ENCODE measurements at regions not wholly inside any gene's neighbourhood (a gene's known extent, or its start where the extent isn't known, plus 50 kb on each side); places are given as distances from the start of the nearest gene placed in this dataset.
"Not testable (repeated sequence)": the region's sequence is repeated elsewhere in the genome, so short reads cannot be mapped to it uniquely, and the experiment has no call there.

DNA sequence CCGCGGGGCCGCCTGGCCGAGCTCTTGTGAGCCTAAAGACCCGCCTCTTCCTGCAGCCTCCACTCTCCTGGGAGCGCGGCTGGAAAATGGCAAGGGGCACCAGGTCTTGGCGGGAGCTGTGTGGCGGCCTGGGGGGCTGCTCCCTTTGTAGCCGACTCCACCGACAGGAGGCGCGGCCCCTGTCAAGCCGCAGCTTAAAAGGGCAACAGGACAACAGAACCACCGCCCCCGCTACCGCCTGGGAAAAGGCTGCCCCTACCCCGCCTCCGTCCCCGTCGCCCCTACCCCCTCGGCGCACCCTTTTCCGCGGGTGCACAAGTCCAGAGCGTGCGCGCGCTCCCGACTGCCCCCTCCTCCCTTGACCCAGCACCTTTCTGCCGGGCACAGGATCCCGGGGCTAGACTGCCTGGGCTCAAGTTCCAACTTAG lies 60.3 kb downstream of the GOLGA8K start:
- peak; percentile 25 for DNase-seq

DNA sequence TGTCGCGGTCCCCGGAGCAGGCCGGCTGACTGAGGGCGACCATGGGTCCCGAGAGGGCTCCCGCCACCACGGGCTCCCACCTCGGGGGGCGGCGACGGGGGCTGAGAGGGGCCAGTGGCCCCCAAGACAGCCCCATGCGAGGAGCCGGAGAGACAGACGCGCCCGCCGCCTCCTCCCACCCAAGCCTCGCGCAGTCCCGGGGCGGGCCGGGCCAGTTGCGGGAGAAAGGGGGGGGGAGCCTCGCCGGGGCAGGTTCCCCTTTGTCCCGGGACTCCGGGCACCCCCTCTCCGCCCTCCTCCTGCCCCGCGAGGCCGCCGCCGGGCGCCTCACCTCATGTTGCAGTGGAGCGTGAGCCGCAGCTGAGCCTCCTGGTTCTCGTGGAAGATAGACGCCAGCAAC lies 60.8 kb downstream of the GOLGA8K start:
- not testable (repeated sequence) for DNase-seq

- not testable (repeated sequence) for DNase-seq
Observed at GRCh38 chr15:32341530-32341929, 61.6 kb downstream of the GOLGA8K start.

GRCh38 chr15:32336804-32337203 lies 66.3 kb downstream of the GOLGA8K start:
- DNase-seq = not testable (repeated sequence)

DNA sequence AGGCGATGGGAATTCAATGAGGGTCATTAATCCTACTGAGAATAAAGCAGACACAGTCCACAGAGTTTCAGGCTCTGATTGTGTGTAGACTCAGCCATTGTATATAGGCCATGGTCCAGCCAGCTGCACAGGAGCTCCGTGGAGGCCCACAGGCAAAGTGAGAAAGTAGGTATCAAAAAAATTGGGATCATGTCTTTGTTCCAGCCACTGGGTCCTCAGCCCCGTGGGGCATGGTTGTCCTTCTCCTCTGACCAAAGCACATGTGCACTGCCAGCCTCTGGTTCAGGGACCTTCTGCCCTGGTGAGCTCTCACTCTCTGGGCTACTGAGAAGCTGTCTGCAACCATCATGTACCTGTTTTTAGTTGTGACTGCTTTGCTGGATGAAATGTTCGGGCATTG lies 79.7 kb downstream of the GOLGA8K start:
- not testable (repeated sequence) for DNase-seq

- DNase-seq = not testable (repeated sequence)
Observed at GRCh38 chr15:32319247-32319646, 83.8 kb downstream of the GOLGA8K start.

DNA sequence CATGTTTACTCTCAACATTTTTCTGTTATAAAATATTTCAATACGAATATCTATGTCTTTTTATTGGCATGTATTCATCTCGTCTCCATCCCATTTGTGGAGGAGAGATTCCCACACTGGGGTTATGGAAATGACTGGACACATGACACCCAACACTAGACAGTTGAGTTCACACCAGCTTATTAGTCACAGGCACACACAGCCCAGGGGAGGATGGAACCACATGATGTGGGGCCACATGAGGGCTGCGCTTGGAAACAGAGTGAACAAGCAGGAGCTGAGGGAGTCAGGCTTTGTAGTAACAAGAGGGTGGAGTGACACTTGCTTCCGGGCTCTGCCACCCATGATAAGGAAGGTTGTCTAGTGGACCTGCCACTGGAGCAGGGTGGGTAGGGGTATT lies 86.6 kb downstream of the GOLGA8K start:
- DNase-seq = not testable (repeated sequence)

DNA sequence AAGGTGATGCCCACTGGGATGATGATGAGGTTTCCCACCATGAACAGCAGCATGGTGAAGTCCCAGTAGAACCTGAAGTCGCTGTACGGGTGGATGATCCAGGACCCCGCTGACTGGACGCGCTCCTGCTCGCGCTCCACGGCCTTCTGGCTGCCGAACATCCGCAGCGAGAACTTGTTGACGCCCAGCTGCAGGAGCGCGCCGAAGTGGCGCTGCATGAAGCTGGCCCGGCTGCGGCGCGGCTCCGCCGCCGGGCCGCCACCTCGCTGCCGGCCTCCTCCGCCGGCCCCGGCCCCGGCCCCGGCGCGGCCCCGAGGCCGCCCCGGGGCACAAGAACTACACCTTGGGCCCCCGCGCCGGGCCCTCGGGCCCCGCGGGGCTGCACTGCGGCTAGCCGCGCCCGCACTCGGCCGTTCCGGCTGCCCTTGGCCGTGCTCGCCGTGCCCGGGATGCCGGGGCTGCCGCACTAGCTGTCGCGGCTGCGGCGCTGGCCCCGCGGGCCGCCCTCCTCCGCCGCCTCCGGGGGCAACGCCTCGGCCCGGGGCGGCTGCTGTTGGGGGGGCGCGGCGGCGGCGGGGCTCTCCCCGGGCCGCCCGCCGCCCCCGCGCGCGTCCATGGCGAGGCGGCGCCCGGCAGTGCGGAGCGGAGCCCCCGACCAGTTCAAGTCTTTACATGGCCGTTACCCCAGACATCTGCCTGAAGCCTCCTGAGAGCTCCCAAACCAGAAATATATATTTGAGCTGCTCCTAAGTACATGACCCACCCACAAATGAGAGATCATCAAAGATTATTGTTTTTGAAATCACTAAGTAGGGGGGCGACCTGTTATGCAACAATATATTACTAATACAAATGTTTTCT lies 87.8 kb downstream of the GOLGA8K start:
- DNase-seq = not testable (repeated sequence)

DNA sequence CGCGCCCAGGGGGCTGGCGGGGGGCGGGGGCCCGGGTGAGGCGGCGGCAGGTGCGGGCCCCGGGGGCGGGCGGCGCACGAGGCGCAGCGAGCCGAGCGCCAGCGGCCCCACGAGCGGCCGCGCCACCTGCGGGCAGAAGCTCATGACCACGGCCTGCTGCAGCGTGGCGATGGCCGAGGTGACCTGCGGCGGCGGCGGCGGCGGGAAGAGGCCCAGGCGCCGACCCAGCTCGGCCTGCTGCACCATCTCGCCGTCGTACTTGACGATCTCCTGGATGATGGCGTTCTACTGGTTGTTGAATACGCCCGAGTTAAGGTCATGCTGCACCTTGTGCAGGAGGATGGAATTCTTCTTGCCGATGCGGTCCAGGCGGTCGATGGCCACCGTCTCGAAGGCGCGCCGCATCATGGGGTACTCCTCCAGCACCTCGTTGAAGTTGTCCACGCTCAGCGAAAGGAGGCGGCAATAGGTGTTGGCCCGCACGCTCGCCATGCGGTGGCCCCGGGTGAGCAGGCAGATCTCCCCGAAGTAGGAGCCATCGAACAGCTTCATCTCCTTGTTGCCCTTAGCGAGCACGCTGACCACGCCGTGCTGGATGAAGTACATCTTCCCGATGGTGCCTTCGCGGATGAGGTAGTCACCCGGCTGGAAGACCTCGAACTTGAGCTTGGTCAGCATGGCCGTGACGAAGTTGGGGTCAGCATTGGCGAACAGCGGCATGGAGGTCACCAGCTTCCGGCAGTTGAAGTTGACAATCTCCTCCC lies 89.5 kb downstream of the GOLGA8K start:
- DNase-seq = not testable (repeated sequence)

GRCh38 chr15:32312721-32313120 lies 90.4 kb downstream of the GOLGA8K start:
- DNase-seq = not testable (repeated sequence)

DNA sequence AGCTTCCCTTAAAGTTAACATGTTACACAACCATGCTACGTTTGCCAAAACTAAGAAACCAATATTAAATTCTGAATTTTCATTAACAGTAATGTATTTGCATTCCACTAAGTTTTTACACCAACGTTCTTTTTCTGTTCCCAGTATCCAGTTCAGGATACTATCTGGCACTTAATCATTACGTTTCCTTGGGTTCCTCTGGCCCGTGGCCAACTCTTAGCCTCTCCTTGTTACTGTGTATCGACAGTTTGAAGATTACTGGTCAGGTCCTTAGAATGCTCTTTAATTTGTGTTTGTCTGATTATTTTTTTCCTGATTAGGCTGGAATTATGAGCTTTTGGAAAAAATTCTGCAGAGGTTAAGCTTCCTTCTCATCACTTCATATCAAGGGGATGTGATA lies 95.5 kb downstream of the GOLGA8K start:
- DNase-seq = not testable (repeated sequence)

- DNase-seq = not testable (repeated sequence)
Observed at GRCh38 chr15:32276200-32276830, 126.8 kb downstream of the GOLGA8K start.

DNA sequence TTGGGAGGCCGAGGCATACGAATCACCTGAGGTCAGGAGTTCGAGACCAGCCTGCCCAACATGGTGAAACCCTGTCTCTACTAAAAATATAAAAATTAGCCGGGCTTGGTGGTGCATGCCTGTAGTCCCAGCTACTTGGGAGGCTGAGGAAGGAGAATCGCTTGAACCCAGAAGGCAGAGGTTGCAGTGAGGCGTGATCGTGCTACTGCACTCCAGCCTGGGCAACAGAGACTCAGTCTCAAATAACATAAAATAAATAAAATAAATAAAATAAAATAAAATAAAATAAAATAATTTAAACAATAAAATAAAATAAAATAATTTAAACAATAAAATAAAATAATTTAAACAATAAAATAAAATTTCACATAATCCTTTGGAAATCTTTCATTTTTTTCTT lies 149.1 kb downstream of the GOLGA8K start:
- not testable (repeated sequence) for DNase-seq

DNA sequence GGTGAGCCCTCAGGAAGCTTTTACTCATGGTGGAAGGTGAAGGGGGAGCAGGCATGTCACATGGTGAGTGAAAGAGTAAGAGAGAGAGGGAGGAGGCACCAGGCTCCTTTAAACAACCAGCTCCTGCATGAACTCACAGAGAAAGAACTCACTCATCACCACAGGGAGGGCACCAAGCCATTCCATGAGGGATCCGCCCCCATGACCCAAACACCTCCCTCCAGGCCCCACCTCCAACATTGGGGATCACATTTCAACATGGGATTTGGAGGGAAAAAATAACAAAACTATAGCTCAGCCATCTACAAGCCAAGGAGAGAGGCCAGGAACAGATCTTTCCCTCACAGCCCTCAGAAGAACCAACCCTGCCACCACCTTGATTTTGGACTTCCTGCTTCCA lies 153.9 kb downstream of the GOLGA8K start:
- DNase-seq = not testable (repeated sequence)

DNA sequence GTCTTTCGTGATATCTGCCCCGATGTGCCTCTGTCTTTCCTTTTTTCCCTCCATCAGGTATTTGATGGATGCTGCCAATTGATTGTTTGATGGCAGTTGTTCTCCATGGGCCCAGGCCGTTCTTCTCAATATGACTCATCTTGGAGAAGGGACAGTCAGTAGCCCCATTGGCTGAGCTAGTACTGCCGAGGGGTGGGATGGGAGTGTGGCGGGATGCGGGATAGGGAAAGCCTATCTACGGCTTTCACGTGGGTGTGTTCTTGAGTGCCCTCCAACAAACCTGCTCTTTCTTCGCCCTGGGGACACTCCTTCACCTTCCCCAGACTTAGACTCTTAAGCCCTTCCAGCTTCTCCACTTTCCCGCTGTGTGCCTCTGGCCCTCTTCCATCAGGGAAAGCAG lies 159.4 kb downstream of the GOLGA8K start:
- not testable (repeated sequence) for DNase-seq

DNA sequence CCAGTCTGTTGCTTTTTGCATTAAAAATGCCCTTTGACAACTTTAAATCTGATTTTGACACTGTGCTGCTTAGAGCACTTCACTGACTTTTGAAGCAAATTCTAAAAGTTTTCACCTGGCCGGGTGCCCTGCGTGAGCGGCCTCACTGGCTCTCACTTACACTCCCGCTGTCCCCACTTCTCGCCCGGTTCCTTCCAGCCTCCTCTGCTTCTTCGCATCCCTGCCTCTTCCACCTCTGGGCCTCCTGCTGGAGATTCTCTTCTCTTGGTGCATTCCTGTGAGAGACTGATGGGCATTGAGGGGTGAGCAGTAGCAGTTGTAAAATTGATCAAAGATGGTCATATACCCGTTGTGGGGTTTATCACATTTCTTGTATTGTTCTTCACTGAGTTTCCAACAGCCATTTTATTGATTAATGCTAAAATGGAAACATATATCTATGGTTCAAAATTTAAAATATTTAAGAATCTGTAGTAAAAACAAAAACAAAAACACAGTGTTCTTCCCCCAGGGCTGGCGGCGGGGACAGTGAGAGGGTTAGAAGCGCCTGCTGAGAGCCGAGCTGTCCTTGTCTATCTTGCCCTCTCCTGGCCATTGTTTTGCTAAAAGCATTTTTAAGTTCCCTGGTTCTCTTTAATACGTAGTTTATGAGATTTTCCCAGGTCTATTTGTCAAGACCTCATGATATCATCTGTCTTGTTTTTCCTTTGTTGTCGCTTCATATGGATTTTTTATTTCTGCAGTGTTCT lies 160.1 kb downstream of the GOLGA8K start:
- not testable (repeated sequence) for DNase-seq

- not testable (repeated sequence) for DNase-seq
Observed at GRCh38 chr15:32227410-32228114, 175.5 kb downstream of the GOLGA8K start.

DNA sequence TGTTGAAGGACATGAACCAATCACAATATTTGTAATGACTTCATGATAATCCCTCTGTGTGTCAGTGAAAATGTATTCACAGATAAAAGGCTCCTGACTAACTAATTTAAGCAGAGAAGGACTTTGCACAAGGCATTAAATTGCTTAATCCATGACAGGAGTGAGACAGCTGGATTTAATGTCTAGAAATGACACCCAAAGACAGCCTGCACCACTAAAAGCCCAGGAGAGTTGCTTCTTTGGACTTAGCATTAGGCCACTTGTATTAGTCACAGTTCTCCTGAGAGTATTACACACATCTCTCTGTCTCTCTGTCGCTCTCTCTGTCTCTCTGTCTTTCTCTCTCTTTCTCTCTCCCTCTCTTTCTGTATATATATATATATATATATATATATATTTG lies 180.4 kb downstream of the GOLGA8K start:
- no peak for DNase-seq
